SU-DHL-6 (cell line): ENCODE measurements at regions not wholly inside any gene's neighbourhood (a gene's known extent, or its start where the extent isn't known, plus 50 kb on each side); places are given as distances from the start of the nearest gene placed in this dataset.

Experiments
- EZH2phosphoT487 ChIP-seq: fragments of 200-600 bp; sonication (generic), shearing (Covaris generic); conservative IDR thresholded peaks from 2 replicates; pipeline ENCODE4 v1.6.1; 2018; ENCODE audit warnings: mild to moderate bottlenecking, antibody characterized with exemption, low read length, moderate library complexity, mixed read lengths
- TF ChIP-seq, protein P1 (sequence below): fragments of 200-600 bp; sonication (generic); IDR thresholded peaks from one replicate; pipeline ENCODE4 v1.5.1; 2017; ENCODE audit warnings: antibody characterized with exemption, mild to moderate bottlenecking, low read length, moderate library complexity; ENCODE audit not compliant: insufficient read depth, poor library complexity, severe bottlenecking

DNA sequence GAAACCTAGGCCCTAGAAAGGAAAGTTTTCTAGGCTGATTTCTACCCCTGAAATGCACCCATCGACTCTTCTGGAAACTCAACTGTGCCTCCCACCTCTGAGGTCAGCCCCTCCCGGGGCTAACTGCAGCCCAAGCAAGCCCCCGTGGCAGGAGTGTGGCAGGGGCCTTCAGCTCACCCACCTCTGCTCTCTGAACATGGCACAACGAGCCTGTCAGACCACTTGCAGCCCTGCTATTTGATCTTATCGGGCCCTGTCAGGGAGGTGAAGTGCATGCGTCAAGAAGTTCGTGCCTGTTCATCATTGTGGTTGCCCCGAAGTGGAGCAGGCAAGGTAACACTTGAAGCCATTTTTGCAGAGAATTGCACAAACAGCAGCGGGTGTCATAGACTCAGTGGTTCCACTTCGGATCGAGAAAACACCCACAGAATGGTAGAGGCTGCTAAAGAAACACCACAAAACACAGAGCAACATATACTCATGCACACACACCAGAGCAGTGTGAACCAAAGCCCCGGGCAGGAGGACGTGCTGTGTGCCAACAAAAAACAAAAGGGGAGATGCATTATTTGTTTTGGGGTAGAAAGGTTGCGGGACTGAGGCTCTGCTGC lies 262.7 kb downstream of the ETS1 start:
- TF ChIP-seq, protein P1, sequence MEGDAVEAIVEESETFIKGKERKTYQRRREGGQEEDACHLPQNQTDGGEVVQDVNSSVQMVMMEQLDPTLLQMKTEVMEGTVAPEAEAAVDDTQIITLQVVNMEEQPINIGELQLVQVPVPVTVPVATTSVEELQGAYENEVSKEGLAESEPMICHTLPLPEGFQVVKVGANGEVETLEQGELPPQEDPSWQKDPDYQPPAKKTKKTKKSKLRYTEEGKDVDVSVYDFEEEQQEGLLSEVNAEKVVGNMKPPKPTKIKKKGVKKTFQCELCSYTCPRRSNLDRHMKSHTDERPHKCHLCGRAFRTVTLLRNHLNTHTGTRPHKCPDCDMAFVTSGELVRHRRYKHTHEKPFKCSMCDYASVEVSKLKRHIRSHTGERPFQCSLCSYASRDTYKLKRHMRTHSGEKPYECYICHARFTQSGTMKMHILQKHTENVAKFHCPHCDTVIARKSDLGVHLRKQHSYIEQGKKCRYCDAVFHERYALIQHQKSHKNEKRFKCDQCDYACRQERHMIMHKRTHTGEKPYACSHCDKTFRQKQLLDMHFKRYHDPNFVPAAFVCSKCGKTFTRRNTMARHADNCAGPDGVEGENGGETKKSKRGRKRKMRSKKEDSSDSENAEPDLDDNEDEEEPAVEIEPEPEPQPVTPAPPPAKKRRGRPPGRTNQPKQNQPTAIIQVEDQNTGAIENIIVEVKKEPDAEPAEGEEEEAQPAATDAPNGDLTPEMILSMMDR, result no peak
- TF ChIP-seq EZH2phosphoT487, result no peak
